A549 (cell line): ENCODE measurements at regions not wholly inside any gene's neighbourhood (a gene's known extent, or its start where the extent isn't known, plus 50 kb on each side); places are given as distances from the start of the nearest gene placed in this dataset.
A peak's percentile ranks its signal among the peaks of the same experiment; 100 is the strongest.

Experiments used
- ATAC-seq, 2 experiments: fragments of 200-7000 bp in 1 of 2; fragments of >200 bp in 1 of 2; cut with Nextera tagmentation in 1 of 2; cut with Tn5 transposase in 1 of 2; 3 replicates each; pipeline versions ENCODE4 v1.8.0 to v1.9.1; 2018 to 2020; ENCODE audit warnings: mild to moderate bottlenecking in 1 of 2, moderate library complexity in 1 of 2
- CTCF ChIA-PET: fragments of 300-600 bp; sonication (Branson Sonifier 250); formaldehyde crosslinking; extraction: SDS; loops from one replicate; lab custom pipeline; 2021; ENCODE audit warnings: antibody characterized with exemption, inconsistent platforms; lab: Yijun Ruan, JAX
- POLR2A ChIA-PET: fragments of 350-600 bp; formaldehyde crosslinking; extraction: SDS; loops from one replicate; lab custom pipeline; 2021; ENCODE audit warnings: antibody characterized with exemption, inconsistent platforms; lab: Yijun Ruan, JAX
- DNase-seq, 2 experiments: peaks; one replicate each; pipeline versions ENCODE4 v3.0.0 to v3.0.0-alpha.2; 2011 to 2016; ENCODE audit warnings: low read depth in 1 of 2, low spot score in 1 of 2
- FAIRE-seq: peaks from 2 replicates; lab custom pipeline; 2011; peaks lifted over from hg19 to GRCh38; lab: Jason Lieb, UNC
- H3K27ac ChIP-seq, 2 experiments: fragments of >200 bp; sonication (Bioruptor Twin); formaldehyde crosslinking; 3 replicates each; pipeline ENCODE4 v1.5.1; 2016 to 2017
- H3K4me1 ChIP-seq: fragments of >200 bp; sonication (Bioruptor Twin); formaldehyde crosslinking; 3 replicates; pipeline ENCODE4 v1.6.1; 2016
- H3K4me2 ChIP-seq: fragments of >200 bp; sonication (Bioruptor Twin); formaldehyde crosslinking; 3 replicates; pipeline ENCODE4 v1.6.1; 2016
- H3K4me3 ChIP-seq: fragments of >200 bp; sonication (Bioruptor Twin); formaldehyde crosslinking; 3 replicates; pipeline ENCODE4 v1.5.1; 2016
- H3K9me3 ChIP-seq: fragments of >200 bp; sonication (Bioruptor Twin); formaldehyde crosslinking; 3 replicates; pipeline ENCODE4 v1.6.1; 2016
- CBX8 ChIP-seq: fragments of 200-600 bp; sonication (generic); IDR thresholded peaks from 2 replicates; pipeline ENCODE4 v1.6.1; 2016
- CHD2 ChIP-seq: fragments of 150-350 bp; IDR thresholded peaks from 2 replicates; pipeline ENCODE4 v1.6.1; 2014; ENCODE audit warnings: low read length; ENCODE audit not compliant: partially characterized antibody
- CHD4 ChIP-seq: fragments of 200-600 bp; sonication (generic); IDR thresholded peaks from 2 replicates; pipeline ENCODE4 v1.6.1; 2016; ENCODE audit warnings: antibody characterized with exemption, mild to moderate bottlenecking, borderline replicate concordance
- ELK1 ChIP-seq: fragments of 150-350 bp; IDR thresholded peaks from 2 replicates; pipeline ENCODE4 v1.6.1; 2014; ENCODE audit warnings: low read depth, mild to moderate bottlenecking, low read length
- FOSB ChIP-seq: fragments of 250-450 bp; sonication (Bioruptor Pico); IDR thresholded peaks from 2 replicates; pipeline ENCODE4 v1.5.0; 2020; ENCODE audit warnings: mild to moderate bottlenecking, moderate library complexity
- HES2 ChIP-seq: fragments of >200 bp; sonication (Bioruptor Twin); formaldehyde crosslinking; IDR thresholded peaks from 2 replicates; pipeline ENCODE4 v1.6.1; 2016
- HMGXB4 ChIP-seq: fragments of 250-450 bp; sonication (Bioruptor Pico); IDR thresholded peaks from 2 replicates; pipeline ENCODE4 v1.5.0; 2021; ENCODE audit warnings: mild to moderate bottlenecking, moderate library complexity, borderline replicate concordance
- HOXA7 ChIP-seq: fragments of 250-450 bp; sonication (Bioruptor Pico); IDR thresholded peaks from 2 replicates; pipeline ENCODE4 v1.5.0; 2020; ENCODE audit warnings: mild to moderate bottlenecking, moderate library complexity
- JUNB ChIP-seq: fragments of >200 bp; sonication (Bioruptor Twin); formaldehyde crosslinking; IDR thresholded peaks from 2 replicates; pipeline ENCODE4 v1.6.1; 2016
- MAFK ChIP-seq: fragments of 450-650 bp; IDR thresholded peaks from 2 replicates; pipeline ENCODE4 v1.6.1; 2014; ENCODE audit not compliant: partially characterized antibody
- MAZ ChIP-seq: fragments of 150-350 bp; IDR thresholded peaks from 2 replicates; pipeline ENCODE4 v1.6.1; 2014; ENCODE audit warnings: antibody characterized with exemption, low read depth, low read length, borderline replicate concordance
- NFE2L2 ChIP-seq: fragments of 150-350 bp; conservative IDR thresholded peaks from 2 replicates; pipeline ENCODE4 v1.6.1; 2014; ENCODE audit warnings: low read length
- NPAS2 ChIP-seq: fragments of 250-450 bp; sonication (Bioruptor Pico); IDR thresholded peaks from 2 replicates; pipeline ENCODE4 v1.8.0; 2022; ENCODE audit warnings: mild to moderate bottlenecking, moderate library complexity, borderline replicate concordance
- POLR2A ChIP-seq: IDR thresholded peaks from 2 replicates; pipeline ENCODE4 v1.6.1; 2012; ENCODE audit warnings: mild to moderate bottlenecking, low read length
- POLR2AphosphoS2 ChIP-seq: conservative IDR thresholded peaks from 2 replicates; pipeline ENCODE4 v1.6.1; 2012; ENCODE audit warnings: low read length, improper control_type of control experiment, inconsistent platforms
- RAD21 ChIP-seq, 2 experiments: fragments of >200 bp in 1 of 2; sonication (Bioruptor Twin) in 1 of 2; formaldehyde crosslinking in 1 of 2; IDR thresholded peaks in 1 of 2; conservative IDR thresholded peaks in 1 of 2; 2 replicates in 1 of 2; 3 replicates in 1 of 2; pipeline ENCODE4 v1.6.1; 2012 to 2018; ENCODE audit warnings: inconsistent platforms in 1 of 2
- RCOR1 ChIP-seq: fragments of 150-350 bp; IDR thresholded peaks from 2 replicates; pipeline ENCODE4 v1.6.1; 2014; ENCODE audit warnings: antibody characterized with exemption, low read length, low read depth
- RFX5 ChIP-seq: fragments of 450-650 bp; IDR thresholded peaks from 2 replicates; pipeline ENCODE4 v1.7.1; 2014; ENCODE audit warnings: antibody characterized with exemption, mild to moderate bottlenecking, moderate library complexity
- SREBF2 ChIP-seq: fragments of 450-650 bp; IDR thresholded peaks from 2 replicates; pipeline ENCODE4 v1.6.1; 2014; ENCODE audit warnings: mild to moderate bottlenecking, moderate library complexity
- TP53 ChIP-seq: fragments of 250-450 bp; sonication (Bioruptor Pico); IDR thresholded peaks from 2 replicates; pipeline ENCODE4 v1.5.0; 2021; ENCODE audit warnings: mild to moderate bottlenecking, moderate library complexity
- USF2 ChIP-seq: fragments of 450-650 bp; IDR thresholded peaks from 2 replicates; pipeline ENCODE4 v1.6.1; 2014; ENCODE audit warnings: antibody characterized with exemption
- ZC3H11A ChIP-seq: fragments of 450-650 bp; IDR thresholded peaks from 2 replicates; pipeline ENCODE4 v1.6.1; 2014; ENCODE audit warnings: antibody characterized with exemption, mild to moderate bottlenecking
- WGBS: methylation state at CpG from one replicate; pipeline ENCODE4 v1.1.6; 2017; ENCODE audit errors: missing lambda C conversion rate; 5-methylcytosine and 5-hydroxymethylcytosine counted together

GRCh38 chr17:13384626-13385025 is 217.1 kb downstream of the HS3ST3A1 start (continued):
- TF ChIP-seq SREBF2, result no peak
- no peak for TF ChIP-seq RAD21 (conservative IDR thresholded peaks at IDR 0.05 in 1 of 2, IDR thresholded peaks at IDR 0.05 in 1 of 2)
- TF ChIP-seq HES2, result no peak

- no peak for DNase-seq
- CTCF ChIA-PET, result interaction anchor here (0.5 to 1.2 kb wide), 2 partner anchors 32 to 1936 kb away, joined by 3 read pairs; no protein-coding TSS in a partner anchor
- Histone ChIP-seq H3K9me3 (no peaks in the 10 kb centered on the region), H3K27ac (no peak overlapping the region), H3K4me1 (no peaks in the 10 kb centered on the region), H3K4me2 (no peak overlapping the region), H3K4me3 (no peak overlapping the region)
- FAIRE-seq, result no peak
- POLR2A ChIA-PET, result no interaction called here
- 7% methylated on average over 2 of the region's 2 CpGs for WGBS
- ATAC-seq, result no peak
- TF ChIP-seq RAD21 (conservative IDR thresholded peaks at IDR 0.05 in 1 of 2, IDR thresholded peaks at IDR 0.05 in 1 of 2) (no peak), ELK1 (no peak), FOSB (CRISPR knock-in tag) (no peak), ZC3H11A (no peak), SREBF2 (no peak), HOXA7 (CRISPR knock-in tag) (no peak), POLR2A (no peak), HMGXB4 (CRISPR knock-in tag) (no peak), RCOR1 (no peak), RFX5 (no peak), MAZ (no peak)
Measured at GRCh38 chr17:13378361-13378760, 223.4 kb downstream of the HS3ST3A1 start.

GRCh38 chr17:13374203-13375143 is 227.3 kb downstream of the HS3ST3A1 start:
- POLR2A ChIA-PET, result no interaction called here
- Histone ChIP-seq H3K27ac (no peak overlapping the region), H3K9me3 (no peaks in the 10 kb centered on the region), H3K4me1 (no peaks in the 10 kb centered on the region)
- FAIRE-seq (no peak), DNase-seq (no peak), ATAC-seq (no peak)
- 28% methylated on average over 9 of the region's 9 CpGs for WGBS
- CTCF ChIA-PET, result interaction anchor here (1.5 to 1.7 kb wide), 2 partner anchors 8 to 37 kb away, joined by 3 to 5 read pairs; no protein-coding TSS in a partner anchor
- peak; percentile 86 for TF ChIP-seq NFE2L2
- peak; percentile 43 for TF ChIP-seq MAFK
- TF ChIP-seq CBX8, result no peak
- TF ChIP-seq, all 56 proteins: peak for 2
- H3K4me3 ChIP-seq, result no peak overlapping the region
- H3K4me2 ChIP-seq, result no peak overlapping the region

- ChIA-PET POLR2A (no interaction called here), CTCF (interaction anchor here (0.8 kb wide), 1 partner anchor 35 kb away, joined by 3 read pairs; no protein-coding TSS in a partner anchor)
- FAIRE-seq, result no peak
- no peaks in the 10 kb centered on the region for H3K9me3 ChIP-seq
- H3K4me3 ChIP-seq, result no peak overlapping the region
- no peak for ATAC-seq
- DNase-seq, result no peak
- no peak overlapping the region for H3K27ac ChIP-seq
- 23% methylated on average over 4 of the region's 4 CpGs for WGBS
- no peak overlapping the region for H3K4me2 ChIP-seq
- H3K4me1 ChIP-seq, result no peaks in the 10 kb centered on the region
- TF ChIP-seq HMGXB4 (CRISPR knock-in tag) (no peak), RCOR1 (no peak), JUNB (no peak), POLR2AphosphoS2 (no peak), TP53 (CRISPR knock-in tag) (no peak), CHD2 (no peak), CHD4 (no peak), USF2 (no peak), NPAS2 (no peak), ELK1 (no peak), SREBF2 (no peak), FOSB (CRISPR knock-in tag) (no peak)
Measured at GRCh38 chr17:13372432-13372831, 229.3 kb downstream of the HS3ST3A1 start.
